ENCODE measurements at regions not wholly inside any gene's neighbourhood (a gene's known extent, or its start where the extent isn't known, plus 50 kb on each side); places are given as distances from the start of the nearest gene placed in this dataset.
"Not testable (repeated sequence)": the region's sequence is repeated elsewhere in the genome, so short reads cannot be mapped to it uniquely, and the experiment has no call there.

DNA sequence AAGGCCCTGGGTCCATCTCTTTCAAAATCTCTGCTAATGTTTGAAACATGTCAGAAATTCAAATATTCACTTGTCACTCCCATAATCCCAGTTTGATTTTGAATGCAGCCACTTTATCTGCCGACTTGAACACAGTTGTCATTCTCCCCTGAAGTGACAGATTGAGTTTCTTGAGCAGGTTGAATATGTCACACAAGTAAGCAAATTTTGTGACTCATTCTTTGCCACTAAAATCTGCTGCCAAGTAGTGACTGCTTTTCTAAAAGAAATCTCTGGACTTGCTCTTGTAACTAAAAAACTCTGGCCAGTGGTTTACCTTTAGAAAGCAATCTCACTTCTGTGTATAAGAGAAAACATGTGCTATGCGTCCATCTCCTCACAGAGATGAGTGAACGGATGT, 357.1 kb downstream of the LMO7 start:
- DNase-seq, result no peak

- no peak for DNase-seq
Observed at GRCh38 chr13:75986818-75987217, 350.7 kb downstream of the LMO7 start.

GRCh38 chr13:75985132-75985531, 349.0 kb downstream of the LMO7 start:
- DNase-seq, result no peak

DNA sequence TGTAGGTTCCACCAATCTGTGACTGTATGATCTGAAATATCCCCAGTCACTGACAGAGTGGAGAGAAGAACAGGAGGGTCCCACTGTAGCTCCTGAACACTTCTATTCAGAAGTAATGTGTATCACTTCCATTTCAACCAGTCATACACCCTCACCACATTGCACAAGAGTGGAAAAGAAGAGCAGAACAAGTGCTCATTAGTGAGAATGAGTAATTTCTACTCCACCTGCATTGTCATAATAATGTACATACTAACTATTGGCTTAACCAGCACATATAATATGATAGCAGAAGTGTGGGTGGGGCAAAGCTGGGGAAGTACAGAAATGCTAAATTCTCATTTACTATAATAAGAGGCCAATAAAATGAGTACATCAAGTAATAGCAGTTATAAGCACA, 342.7 kb downstream of the LMO7 start:
- no peak for DNase-seq

DNA sequence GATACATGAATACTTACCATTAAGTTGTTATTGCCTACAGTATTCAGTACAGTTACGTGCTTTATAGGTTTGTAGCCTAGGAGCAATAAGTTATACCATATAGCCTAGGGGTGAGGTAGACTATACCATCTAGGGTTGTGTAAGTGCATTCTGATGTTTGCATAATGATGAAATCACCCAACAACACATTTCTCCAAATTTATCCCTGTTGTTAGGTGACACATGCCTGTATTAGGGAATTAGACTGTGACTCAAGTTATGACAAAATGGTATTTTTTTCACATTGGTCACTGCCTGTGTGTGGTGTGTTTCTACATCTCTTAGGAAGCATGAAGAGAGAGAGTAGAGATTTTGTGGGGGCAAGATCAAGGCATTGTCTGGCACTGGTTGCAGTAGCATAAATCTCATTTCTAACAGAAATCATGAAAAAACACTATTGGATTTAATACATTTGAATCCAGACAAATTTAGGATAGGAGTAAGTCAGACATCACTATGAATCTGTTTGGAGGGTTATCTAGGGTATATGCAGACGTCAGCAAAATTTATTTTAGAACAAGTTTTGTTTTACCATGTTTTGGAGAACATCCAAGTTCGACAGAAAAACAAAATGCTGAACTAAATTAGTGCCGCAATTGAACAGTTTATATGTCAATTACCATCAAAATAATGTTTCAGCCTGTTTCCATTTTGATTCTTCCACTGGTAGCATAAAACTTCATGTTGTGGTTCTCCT, 332.1 kb downstream of the LMO7 start:
- peak; percentile 1 to 21 for DNase-seq

GRCh38 chr13:75963302-75963701, 327.2 kb downstream of the LMO7 start:
- DNase-seq, result no peak

DNA sequence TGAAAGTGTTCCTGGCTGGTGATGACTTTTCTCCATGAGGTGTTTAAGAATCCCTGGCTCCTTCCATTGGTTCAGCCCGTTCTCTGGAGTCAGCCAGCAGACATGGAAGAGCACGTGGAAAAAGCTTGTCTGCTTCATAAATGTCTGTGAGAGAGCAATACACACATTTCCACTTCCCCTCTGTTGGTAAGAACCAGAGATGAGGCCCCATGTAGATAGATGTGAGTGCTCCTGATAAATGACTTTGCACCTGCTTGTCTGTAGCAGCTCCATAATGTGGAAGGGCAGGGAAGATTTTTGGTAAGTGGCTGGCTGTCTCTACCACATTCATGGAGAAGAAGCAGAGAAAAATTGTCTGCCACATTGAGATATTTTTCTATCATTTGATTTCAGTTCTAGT, 325.8 kb downstream of the LMO7 start:
- DNase-seq, result no peak

DNA sequence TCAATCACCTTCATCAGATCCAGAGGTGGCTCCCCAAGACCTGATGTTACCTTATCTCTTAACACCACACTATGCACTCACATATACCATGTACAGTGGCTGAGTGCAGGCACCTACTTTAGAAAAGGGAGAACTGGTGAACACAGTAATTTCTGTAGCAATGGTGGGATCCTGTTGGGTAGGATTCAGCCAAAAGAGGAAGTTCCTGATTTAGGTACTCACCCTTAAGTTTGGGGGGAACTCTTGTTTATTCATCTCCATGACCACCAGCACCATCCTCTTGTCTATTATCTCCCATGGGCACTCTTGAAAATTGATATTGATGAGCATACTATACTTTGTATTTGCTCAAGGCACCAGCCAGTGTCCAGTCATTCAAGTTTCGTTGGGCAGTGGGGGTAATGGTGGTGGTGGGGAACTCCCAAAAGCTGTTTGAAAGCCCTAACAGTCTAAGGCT, 324.4 kb downstream of the LMO7 start:
- DNase-seq, result no peak

GRCh38 chr13:75959861-75960481, 323.8 kb downstream of the LMO7 start:
- no peak for DNase-seq

DNA sequence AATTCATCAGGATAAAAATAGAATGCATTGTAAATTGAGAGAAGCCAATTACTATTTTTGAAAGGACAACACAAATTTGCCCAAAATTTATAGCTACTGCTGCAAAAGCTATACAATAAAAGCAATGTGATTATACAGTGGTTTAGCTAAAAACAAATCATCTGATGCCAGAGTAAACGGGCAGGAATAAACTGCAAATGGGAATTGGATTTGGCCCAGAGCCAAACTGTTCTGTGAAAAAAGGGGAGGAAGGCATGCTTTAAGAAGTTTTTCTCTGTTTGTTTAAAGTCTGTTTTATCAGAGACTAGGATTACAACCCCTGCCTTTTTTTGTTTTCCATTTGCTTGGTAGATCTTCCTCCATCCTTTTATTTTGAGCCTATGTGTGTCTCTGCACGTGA, 317.5 kb downstream of the LMO7 start:
- not testable (repeated sequence) for DNase-seq

DNA sequence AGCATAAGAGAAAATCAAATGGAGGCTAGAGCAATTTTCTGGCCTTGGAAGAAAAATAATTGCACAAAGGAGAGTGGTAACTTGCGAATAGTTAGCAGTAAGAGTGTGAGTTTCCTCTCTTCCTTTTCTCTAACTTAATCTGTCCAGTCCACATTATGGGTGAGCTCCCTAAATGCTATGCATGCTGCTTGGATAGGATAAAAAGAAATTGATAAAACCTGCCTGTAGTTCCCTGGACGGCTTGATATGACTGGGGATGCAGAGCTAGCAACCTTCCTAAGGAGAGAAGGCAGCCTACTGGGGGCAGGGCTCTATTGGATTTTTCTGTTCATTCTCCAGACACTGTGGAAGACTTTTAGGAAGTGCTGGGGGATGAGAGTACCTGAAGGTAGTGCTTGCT, 311.3 kb downstream of the LMO7 start:
- no peak for DNase-seq

- DNase-seq, result no peak
Observed at GRCh38 chr13:75946536-75947284, 310.6 kb downstream of the LMO7 start.

GRCh38 chr13:75945841-75946482, 309.8 kb downstream of the LMO7 start:
- DNase-seq, result no peak

GRCh38 chr13:75938811-75939560, 302.9 kb downstream of the LMO7 start:
- DNase-seq, result peak in 1 of 2 donors; percentile 2

DNA sequence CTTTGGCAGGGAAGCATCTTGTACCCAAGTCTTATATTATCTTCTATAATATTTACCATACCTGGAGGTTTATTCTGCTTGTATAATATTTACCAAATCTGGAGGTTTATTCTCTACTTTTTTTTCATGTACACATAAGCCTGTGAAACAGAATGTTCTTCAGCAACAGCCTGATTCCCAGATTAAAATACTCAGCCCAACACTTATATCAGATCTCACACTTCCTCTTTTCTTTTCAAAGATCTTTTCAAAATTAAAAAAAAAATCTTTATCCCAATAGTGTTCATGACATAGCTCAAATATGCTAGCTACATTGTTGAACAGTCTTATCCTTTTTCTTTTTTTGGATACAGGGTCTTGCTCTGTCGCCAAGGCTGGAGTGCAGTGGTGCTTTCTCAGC, 300.7 kb downstream of the LMO7 start:
- no peak for DNase-seq

DNA sequence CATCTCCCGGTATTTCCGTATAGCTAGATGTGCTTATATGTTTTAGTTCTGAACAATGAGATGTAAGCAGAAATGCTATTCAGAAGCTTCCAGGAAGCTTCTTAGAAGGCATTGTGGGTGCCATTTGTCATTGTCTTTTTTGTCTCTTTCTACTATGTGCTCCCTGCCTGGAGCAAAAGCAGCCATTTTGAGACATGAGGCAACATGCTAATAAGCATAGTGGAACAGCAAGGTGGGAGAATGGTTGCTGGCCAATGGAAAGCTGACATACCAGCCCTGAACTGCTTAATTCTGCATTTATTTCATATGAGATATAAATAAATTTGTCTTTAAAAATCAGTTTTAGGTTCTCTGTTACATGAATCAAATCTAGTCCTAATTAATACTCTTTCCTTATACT, 299.7 kb downstream of the LMO7 start:
- DNase-seq, result no peak

GRCh38 chr13:75934889-75935288, 298.8 kb downstream of the LMO7 start:
- DNase-seq, result no peak

GRCh38 chr13:75932636-75933035, 296.5 kb downstream of the LMO7 start:
- no peak for DNase-seq

- DNase-seq, result no peak
Observed at GRCh38 chr13:75931116-75931515, 295.0 kb downstream of the LMO7 start.

DNA sequence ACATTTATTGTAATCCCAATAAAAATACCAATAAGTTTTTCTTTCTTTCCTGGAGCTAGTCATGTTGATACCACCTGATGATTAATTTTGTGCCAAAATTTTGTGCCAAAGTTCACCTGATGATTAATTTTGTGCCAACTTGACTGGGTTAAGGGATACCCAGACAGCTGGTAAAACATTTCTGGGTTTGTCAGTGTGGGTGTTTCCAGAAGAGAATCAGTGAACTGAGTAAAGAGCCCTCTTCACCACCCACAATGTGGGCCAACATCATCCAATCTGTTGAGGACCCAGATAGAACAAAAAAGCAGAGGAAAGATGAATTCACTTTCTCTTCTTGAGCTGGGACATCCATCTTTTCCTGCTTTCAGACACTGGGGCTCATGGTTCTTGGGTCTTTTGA, 292.9 kb downstream of the LMO7 start:
- DNase-seq, result no peak

- no peak for DNase-seq
Observed at GRCh38 chr13:75927183-75927669, 291.1 kb downstream of the LMO7 start.

GRCh38 chr13:75920536-75920935, 284.4 kb downstream of the LMO7 start:
- DNase-seq, result no peak
